ENCODE measurements at regions not wholly inside any gene's neighbourhood (a gene's known extent, or its start where the extent isn't known, plus 50 kb on each side); places are given as distances from the start of the nearest gene placed in this dataset.

- TF ChIP-seq RAD21 (IDR thresholded peaks at IDR 0.05; ENCODE audit: low read depth): no peak
- TF ChIP-seq ELF1 (IDR thresholded peaks at IDR 0.05; ENCODE audit: borderline replicate concordance, low read depth): no peak
- TF ChIP-seq POLR2A (IDR thresholded peaks at IDR 0.05; ENCODE audit: borderline replicate concordance, extremely low read depth, insufficient read depth, insufficient read length): no peak
- TF ChIP-seq REST (IDR thresholded peaks at IDR 0.05; ENCODE audit: low read depth): no peak
- no peak for TF ChIP-seq ZNF274 (IDR thresholded peaks at IDR 0.05; ENCODE audit: low read depth, low read length)
Observed at GRCh38 chr11:11217289-11217928, 135.6 kb downstream of the CSNK2A3 start (continued).

GRCh38 chr11:11215944-11216343, 137.1 kb downstream of the CSNK2A3 start:
- no peak for TF ChIP-seq JUND (IDR thresholded peaks at IDR 0.05)
- TF ChIP-seq POLR2AphosphoS5 (IDR thresholded peaks at IDR 0.05; ENCODE audit: low read depth, low read length): no peak
- no peak for TF ChIP-seq ATF3 (IDR thresholded peaks at IDR 0.05)
- TF ChIP-seq ZNF274 (IDR thresholded peaks at IDR 0.05; ENCODE audit: low read depth, low read length): no peak
- TF ChIP-seq SIN3A (IDR thresholded peaks at IDR 0.05; ENCODE audit: low read depth): no peak
- TF ChIP-seq CTCF (IDR thresholded peaks at IDR 0.05 in 2 of 3, conservative IDR thresholded peaks at IDR 0.05 in 1 of 3; ENCODE audit: borderline replicate concordance in 1 of 3, insufficient read depth in 1 of 3, low read depth in 2 of 3, low read length in 2 of 3): no peak
- TF ChIP-seq MAX (IDR thresholded peaks at IDR 0.05): no peak
- TF ChIP-seq YY1 (IDR thresholded peaks at IDR 0.05; ENCODE audit: extremely low read depth, insufficient replicate concordance, low read depth, low read length): no peak
- no peak for TF ChIP-seq REST (IDR thresholded peaks at IDR 0.05; ENCODE audit: low read depth)
- RAD21 ChIA-PET (ENCODE audit: low non-redundant PET in 1 of 2, low total read pairs in 2 of 2, uncharacterized antibody in 2 of 2, unreplicated experiment in 2 of 2): no interaction called here
- no peaks in the 10 kb centered on the region for H4K20me1 ChIP-seq (ENCODE audit: insufficient read depth)
- no peaks in the 10 kb centered on the region for H3K79me2 ChIP-seq (ENCODE audit: insufficient read depth, low read length)
- POLR2A ChIA-PET: no interaction called here
- ATAC-seq: peak; percentile 40; the same call in 1 of the 2 replicates
- H3K9me3 ChIP-seq (ENCODE audit: control insufficient read depth in 1 of 2, insufficient read depth in 1 of 2, low read depth in 1 of 2, low read length in 2 of 2): no peaks in the 10 kb centered on the region
- no peaks in the 10 kb centered on the region for H3K36me3 ChIP-seq (ENCODE audit: control insufficient read depth in 1 of 2, insufficient read depth in 2 of 2, low read length in 2 of 2)
- no peak overlapping the region for H3K27ac ChIP-seq (ENCODE audit: low read depth, low read length)
- H3K4me1 ChIP-seq (ENCODE audit: control insufficient read depth in 1 of 2, insufficient read depth in 2 of 2, low read length in 2 of 2): no peaks in the 10 kb centered on the region
- no peak overlapping the region for H3K4me3 ChIP-seq (replicated peaks in 1 of 2; ENCODE audit: low read depth in 1 of 2, low read length in 2 of 2)
- no peak overlapping the region for H3K4me2 ChIP-seq (ENCODE audit: low read length)
- no peaks in the 10 kb centered on the region; the same call in 1 of the 2 replicates for H3K27me3 ChIP-seq (ENCODE audit: insufficient read depth, low read length)
- intact Hi-C loops (cut with micrococcal nuclease): no loop called here
- no peak overlapping the region for H3K9ac ChIP-seq (ENCODE audit: low read length)
- H2AFZ ChIP-seq (ENCODE audit: low read depth, low read length, poor library complexity, severe bottlenecking): no peak overlapping the region
- DNase-seq (ENCODE audit: low read depth, low spot score): no peak
- CTCF ChIA-PET: interaction anchor here (0.7 kb wide), 1 partner anchor 282 kb away, joined by 3 read pairs; no protein-coding TSS in a partner anchor
- no peaks in the 10 kb centered on the region for H3K9me2 ChIP-seq (ENCODE audit: insufficient read depth)
- no TSS peak for BruUV-seq (replicated peaks)

Data from HCT116 (cell line).